K562 (cell line): ENCODE measurements at regions not wholly inside any gene's neighbourhood (a gene's known extent, or its start where the extent isn't known, plus 50 kb on each side); places are given as distances from the start of the nearest gene placed in this dataset.

Experiments
- ATAC-seq: fragments of 200-7000 bp; cut with Tn5 transposase; 3 replicates; pipeline ENCODE4 v1.9.1; 2020; ENCODE audit warnings: moderate library complexity
- BruUV-seq: library from RNA; stranded (reverse); fragments of 400-500 nt; replicated peaks from 2 replicates; lab custom pipeline; 2021; lab: Mats Ljungman, UMichigan
- CTCF ChIA-PET: fragments of 300-600 bp; formaldehyde crosslinking; extraction: SDS; loops from one replicate; lab custom pipeline; 2021; ENCODE audit warnings: low intra/inter-chr PET ratio; lab: Yijun Ruan, JAX
- POLR2A ChIA-PET: fragments of 300-600, 350-650 bp; sonication (Branson Sonifier 250); formaldehyde crosslinking; extraction: SDS; loops from one replicate; lab custom pipeline; 2021; ENCODE audit warnings: antibody characterized with exemption, inconsistent platforms; lab: Yijun Ruan, JAX
- DNase-seq, 4 experiments: peaks; one replicate each; pipeline versions ENCODE4 v3.0.0 to v3.0.0-alpha.2; 2011 to 2018; ENCODE audit warnings: low spot score in 3 of 4, mixed read lengths in 3 of 4; ENCODE audit errors: extremely low read depth in 1 of 4
- FAIRE-seq: peaks from 2 replicates; lab custom pipeline; 2011; peaks lifted over from hg19 to GRCh38; lab: Jason Lieb, UNC
- H2AFZ ChIP-seq: 2 replicates; pipeline ENCODE4 v1.6.0; 2011; ENCODE audit warnings: low read depth, low read length, control low read depth, inconsistent platforms
- H3K27ac ChIP-seq: fragments of 200-600 bp; 3 replicates; pipeline ENCODE4 v1.8.0; 2011; ENCODE audit warnings: low read depth, mild to moderate bottlenecking, control low read depth, inconsistent platforms, low read length, moderate library complexity, mixed read lengths; ENCODE audit errors: extremely low read depth
- H3K27me3 ChIP-seq, 2 experiments: fragments of 300-600 bp in 1 of 2; 2 replicates in 1 of 2; 3 replicates in 1 of 2; pipeline versions ENCODE4 v1.6.0 to v1.8.0; 2011; ENCODE audit warnings: inconsistent platforms in 2 of 2, low read length in 2 of 2, mild to moderate bottlenecking in 1 of 2, mixed read lengths in 1 of 2, moderate library complexity in 1 of 2; ENCODE audit not compliant: control insufficient read depth in 2 of 2, insufficient read depth in 2 of 2
- H3K36me3 ChIP-seq: fragments of 300-600 bp; 3 replicates; pipeline ENCODE4 v1.8.0; 2011; ENCODE audit warnings: mild to moderate bottlenecking, low read length, inconsistent platforms; ENCODE audit not compliant: control insufficient read depth, insufficient read depth
- H3K4me1 ChIP-seq, 2 experiments: fragments of 200-600 bp in 1 of 2; replicated peaks in 1 of 2; 2 replicates in 1 of 2; 3 replicates in 1 of 2; pipeline versions ENCODE4 v1.5.1 to v1.8.0; 2011; ENCODE audit warnings: inconsistent platforms in 2 of 2, low read length in 2 of 2, mild to moderate bottlenecking in 1 of 2, mixed read lengths in 1 of 2, moderate library complexity in 1 of 2; ENCODE audit not compliant: control insufficient read depth in 2 of 2, insufficient read depth in 2 of 2
- H3K4me2 ChIP-seq: 2 replicates; pipeline ENCODE4 v1.6.1; 2011; ENCODE audit warnings: low read length, control low read depth, inconsistent platforms, mixed read lengths; ENCODE audit not compliant: insufficient read depth
- H3K4me3 ChIP-seq: fragments of 200-600 bp; sonication (generic), shearing (Covaris generic); 2 replicates; pipeline ENCODE4 v1.5.1; 2016; ENCODE audit warnings: control low read depth, inconsistent platforms
- H3K79me2 ChIP-seq: fragments of 200-600 bp; 3 replicates; pipeline ENCODE4 v1.8.0; 2011; ENCODE audit warnings: low read length, inconsistent platforms; ENCODE audit not compliant: control insufficient read depth, insufficient read depth
- H3K9ac ChIP-seq, 2 experiments: 2 replicates each; pipeline versions ENCODE4 v1.6.0 to v1.6.1; 2011; ENCODE audit warnings: low read depth in 2 of 2, low read length in 2 of 2, control low read depth in 1 of 2, inconsistent platforms in 1 of 2, mild to moderate bottlenecking in 1 of 2, mixed read lengths in 1 of 2; ENCODE audit not compliant: insufficient read depth in 1 of 2
- H3K9me1 ChIP-seq: one replicate; pipeline ENCODE4 v1.6.0; 2011; ENCODE audit warnings: inconsistent platforms, mild to moderate bottlenecking, low read length, moderate library complexity; ENCODE audit not compliant: control insufficient read depth, insufficient read depth
- H3K9me3 ChIP-seq: replicated peaks from 2 replicates; pipeline ENCODE4 v1.5.1; 2011; ENCODE audit warnings: low read depth, low read length, inconsistent platforms; ENCODE audit not compliant: control insufficient read depth, insufficient read depth
- H4K20me1 ChIP-seq: replicated peaks from 2 replicates; pipeline ENCODE4 v1.6.1; 2011; ENCODE audit warnings: low read length, inconsistent platforms, mixed read lengths; ENCODE audit not compliant: control insufficient read depth, insufficient read depth
- ARHGAP35 ChIP-seq: fragments of 450-650 bp; IDR thresholded peaks from 2 replicates; pipeline ENCODE4 v1.6.1; 2018; ENCODE audit not compliant: partially characterized antibody
- CHD1 ChIP-seq: fragments of 200-600 bp; sonication (generic); IDR thresholded peaks from one replicate; pipeline ENCODE4 v1.6.1; 2012; ENCODE audit warnings: mild to moderate bottlenecking, moderate library complexity, low read length, inconsistent platforms
- GATAD2A ChIP-seq: fragments of 450-650 bp; IDR thresholded peaks from 2 replicates; pipeline ENCODE4 v1.6.1; 2017
- YY1 ChIP-seq, 3 experiments: IDR thresholded peaks; 2 replicates each; pipeline ENCODE4 v1.6.1; 2011; ENCODE audit warnings: low read length in 2 of 3, mild to moderate bottlenecking in 2 of 3, moderate library complexity in 2 of 3, borderline replicate concordance in 1 of 3, control low read depth in 1 of 3, low read depth in 1 of 3; ENCODE audit not compliant: insufficient read depth in 3 of 3, insufficient replicate concordance in 2 of 3, control insufficient read depth in 1 of 3, insufficient read length in 1 of 3; ENCODE audit errors: extremely low read depth in 1 of 3
- ZBED1 ChIP-seq: IDR thresholded peaks from 2 replicates; pipeline ENCODE4 v1.6.1; 2014
- ZNF146 ChIP-seq: IDR thresholded peaks from one replicate; pipeline ENCODE4 v1.6.1; 2018; ENCODE audit warnings: missing compliant biosample characterization; ENCODE audit not compliant: unreplicated experiment
- ZNF318 ChIP-seq, 2 experiments: fragments of 450-650 bp; IDR thresholded peaks; 2 replicates each; pipeline ENCODE4 v1.6.1; 2016; ENCODE audit warnings: mild to moderate bottlenecking in 2 of 2, borderline replicate concordance in 1 of 2, low read depth in 1 of 2, moderate library complexity in 1 of 2
- ZNF449 ChIP-seq: fragments of 250-450 bp; sonication (Bioruptor Pico); IDR thresholded peaks from 2 replicates; pipeline ENCODE4 v1.8.0; 2022; ENCODE audit warnings: moderate library complexity, mild to moderate bottlenecking, inconsistent platforms
- WGBS: fragments of 100-300 bp; shearing (Covaris generic); methylation state at CpG from one replicate; pipeline ENCODE4 v1.1.6; 2016; ENCODE audit warnings: low coverage, mixed read lengths; ENCODE audit not compliant: insufficient coverage; ENCODE audit errors: missing lambda C conversion rate; 5-methylcytosine and 5-hydroxymethylcytosine counted together
- in situ Hi-C: fragments of 300-500 bp; cut with MboI; formaldehyde crosslinking; loops from 4 replicates; pipeline ENCODE4 v1.15.0; 2018; ENCODE audit warnings: inconsistent platforms, mixed read lengths
- intact Hi-C: fragments of 100-400 bp; cut with micrococcal nuclease; formaldehyde crosslinking; loops from 2 replicates; pipeline ENCODE4 v1.14.2; 2022

- Histone ChIP-seq H3K4me2 (no peak overlapping the region), H3K9ac (no peak overlapping the region), H3K9me1 (no peaks in the 10 kb centered on the region), H3K36me3 (no peaks in the 10 kb centered on the region), H3K27me3 (peaks cover 19 to 37% of the 10 kb centered on the region in 2 experiments), H3K9me3 (no peaks in the 10 kb centered on the region; the same call in 1 of the 2 replicates), H4K20me1 (no peaks in the 10 kb centered on the region), H3K27ac (no peak overlapping the region), H3K4me3 (no peak overlapping the region), H2AFZ (no peak overlapping the region), H3K4me1 (no peaks in the 10 kb centered on the region), H3K79me2 (no peaks in the 10 kb centered on the region)
- no TSS peak for BruUV-seq
- ChIA-PET CTCF (no interaction called here), POLR2A (interaction anchor here (1.0 to 1.2 kb wide), 2 partner anchors 14 to 15 kb away, joined by 4 read pairs; no protein-coding TSS in a partner anchor)
- WGBS: 0% methylated on average over 4 of the region's 4 CpGs
- DNase-seq: no peak
- no peak for FAIRE-seq
- intact Hi-C loops (no loop called here), in situ Hi-C loops (no loop called here)
- ATAC-seq: no peak
- TF ChIP-seq ARHGAP35 (no peak), ZNF449 (CRISPR knock-in tag) (no peak), GATAD2A (no peak), CHD1 (no peak), ZNF146 (CRISPR knock-in tag) (no peak), YY1 (IDR thresholded peaks at IDR 0.05; ENCODE audit: borderline replicate concordance in 1 of 3, control insufficient read depth in 1 of 3, extremely low read depth in 1 of 3, insufficient read depth in 3 of 3, insufficient read length in 1 of 3, insufficient replicate concordance in 2 of 3, low read depth in 1 of 3, low read length in 2 of 3) (no peak), ZBED1 (no peak), ZNF318 (IDR thresholded peaks at IDR 0.05; ENCODE audit: borderline replicate concordance in 1 of 2, low read depth in 1 of 2) (no peak)
- TF ChIP-seq, all 486 proteins: peak for 0
Measured at GRCh38 chr7:155138204-155138603, 68.1 kb downstream of the HTR5A start.
